Hepatocyte (in vitro differentiated cells): ENCODE measurements at regions not wholly inside any gene's neighbourhood (a gene's known extent, or its start where the extent isn't known, plus 50 kb on each side); places are given as distances from the start of the nearest gene placed in this dataset.
"Not testable (repeated sequence)": the region's sequence is repeated elsewhere in the genome, so short reads cannot be mapped to it uniquely, and the experiment has no call there.

Experiments
- DNase-seq: peaks from one replicate; pipeline ENCODE4 v3.0.0-alpha.2; 2016; ENCODE audit warnings: low spot score
- H2AFZ ChIP-seq: fragments of 200-600 bp; sonication (generic); 2 replicates; pipeline ENCODE4 v1.6.0; 2016; ENCODE audit warnings: antibody characterized with exemption, mild to moderate bottlenecking
- H3K27ac ChIP-seq: fragments of 200-600 bp; sonication (generic); 2 replicates; pipeline ENCODE4 v1.5.1; 2016; ENCODE audit warnings: mild to moderate bottlenecking
- H3K27me3 ChIP-seq: fragments of 200-600 bp; sonication (generic); 2 replicates; pipeline ENCODE4 v1.6.1; 2016
- H3K36me3 ChIP-seq: fragments of 200-600 bp; sonication (generic); replicated peaks from 2 replicates; pipeline ENCODE4 v1.5.1; 2016; ENCODE audit warnings: low read depth; ENCODE audit not compliant: insufficient read depth
- H3K4me1 ChIP-seq: fragments of 200-600 bp; sonication (generic); 2 replicates; pipeline ENCODE4 v1.5.1; 2016; ENCODE audit warnings: mild to moderate bottlenecking, moderate library complexity; ENCODE audit not compliant: insufficient read depth
- H3K4me2 ChIP-seq: fragments of 200-600 bp; sonication (generic); 2 replicates; pipeline ENCODE4 v1.6.0; 2016
- H3K4me3 ChIP-seq: fragments of 200-600 bp; sonication (generic); 2 replicates; pipeline ENCODE4 v1.5.1; 2016; ENCODE audit warnings: mild to moderate bottlenecking
- H3K79me2 ChIP-seq: fragments of 200-600 bp; sonication (generic); 2 replicates; pipeline ENCODE4 v1.6.0; 2017; ENCODE audit warnings: mild to moderate bottlenecking
- H3K9me2 ChIP-seq: fragments of 200-600 bp; sonication (generic); replicated peaks from 2 replicates; pipeline ENCODE4 v1.6.0; 2017; ENCODE audit warnings: mild to moderate bottlenecking; ENCODE audit not compliant: insufficient read depth
- H3K9me3 ChIP-seq: fragments of 200-600 bp; sonication (generic); 2 replicates; pipeline ENCODE4 v1.5.1; 2016; ENCODE audit warnings: low read depth, mild to moderate bottlenecking
- H4K20me1 ChIP-seq: fragments of 200-600 bp; sonication (generic); 2 replicates; pipeline ENCODE4 v1.6.0; 2016; ENCODE audit warnings: mild to moderate bottlenecking; ENCODE audit not compliant: insufficient read depth, poor library complexity, severe bottlenecking
- CTCF ChIP-seq: fragments of 200-600 bp; sonication (generic); IDR thresholded peaks from 2 replicates; pipeline ENCODE4 v1.5.1; 2016; ENCODE audit warnings: antibody characterized with exemption, mild to moderate bottlenecking; ENCODE audit not compliant: poor library complexity
- EZH2 ChIP-seq: fragments of 200-600 bp; sonication (generic); IDR thresholded peaks from 2 replicates; pipeline ENCODE4 v1.6.1; 2016; ENCODE audit warnings: antibody characterized with exemption, mild to moderate bottlenecking, borderline replicate concordance
- EZH2phosphoT487 ChIP-seq: fragments of 200-600 bp; sonication (generic); IDR thresholded peaks from one replicate; pipeline ENCODE4 v1.6.1; 2018; ENCODE audit warnings: antibody characterized with exemption, mild to moderate bottlenecking, low read depth, moderate library complexity; ENCODE audit not compliant: unreplicated experiment, severe bottlenecking
- WGBS: methylation state at CpG from one replicate; pipeline ENCODE4 v1.1.6; 2016; ENCODE audit warnings: low lambda C conversion rate; ENCODE audit errors: missing lambda C conversion rate; 5-methylcytosine and 5-hydroxymethylcytosine counted together

GRCh38 chr15:39260391-39260790, 320.5 kb upstream of the THBS1 start:
- no peaks in the 10 kb centered on the region for H3K4me1 ChIP-seq
- no peak for DNase-seq
- no peaks in the 10 kb centered on the region for H3K79me2 ChIP-seq
- H3K27ac ChIP-seq, result no peak overlapping the region
- H3K36me3 ChIP-seq, result no peaks in the 10 kb centered on the region
- no peak overlapping the region for H3K4me3 ChIP-seq
- H4K20me1 ChIP-seq, result no peaks in the 10 kb centered on the region
- H2AFZ ChIP-seq, result no peak overlapping the region
- no peaks in the 10 kb centered on the region for H3K9me3 ChIP-seq
- H3K9me2 ChIP-seq, result no peaks in the 10 kb centered on the region
- H3K27me3 ChIP-seq, result no peaks in the 10 kb centered on the region
- TF ChIP-seq EZH2phosphoT487 (no peak), CTCF (no peak)
- no peak overlapping the region for H3K4me2 ChIP-seq
- WGBS, result 90% methylated on average over 1 of the region's 1 CpG

GRCh38 chr15:39260791-39261190, 320.1 kb upstream of the THBS1 start:
- no peaks in the 10 kb centered on the region for H3K9me3 ChIP-seq
- no peaks in the 10 kb centered on the region for H3K9me2 ChIP-seq
- H3K79me2 ChIP-seq, result no peaks in the 10 kb centered on the region
- no peak overlapping the region for H3K4me3 ChIP-seq
- no peaks in the 10 kb centered on the region for H3K36me3 ChIP-seq
- no peak overlapping the region for H3K4me2 ChIP-seq
- H2AFZ ChIP-seq, result no peak overlapping the region
- H3K4me1 ChIP-seq, result no peaks in the 10 kb centered on the region
- H4K20me1 ChIP-seq, result no peaks in the 10 kb centered on the region
- no peak for DNase-seq
- H3K27me3 ChIP-seq, result no peaks in the 10 kb centered on the region
- no peak for TF ChIP-seq EZH2phosphoT487
- TF ChIP-seq CTCF, result no peak
- no peak for TF ChIP-seq EZH2
- H3K27ac ChIP-seq, result no peak overlapping the region

- H3K9me3 ChIP-seq, H3K79me2 ChIP-seq, H3K9me2 ChIP-seq, H3K4me1 ChIP-seq, H3K4me2 ChIP-seq, H2AFZ ChIP-seq, DNase-seq, H4K20me1 ChIP-seq, H3K4me3 ChIP-seq, H3K27me3 ChIP-seq, H3K27ac ChIP-seq, H3K36me3 ChIP-seq: not testable (repeated sequence)
- WGBS, result 82% methylated on average over 4 of the region's 4 CpGs
Observed at GRCh38 chr15:39261397-39262183, 319.3 kb upstream of the THBS1 start.

DNA sequence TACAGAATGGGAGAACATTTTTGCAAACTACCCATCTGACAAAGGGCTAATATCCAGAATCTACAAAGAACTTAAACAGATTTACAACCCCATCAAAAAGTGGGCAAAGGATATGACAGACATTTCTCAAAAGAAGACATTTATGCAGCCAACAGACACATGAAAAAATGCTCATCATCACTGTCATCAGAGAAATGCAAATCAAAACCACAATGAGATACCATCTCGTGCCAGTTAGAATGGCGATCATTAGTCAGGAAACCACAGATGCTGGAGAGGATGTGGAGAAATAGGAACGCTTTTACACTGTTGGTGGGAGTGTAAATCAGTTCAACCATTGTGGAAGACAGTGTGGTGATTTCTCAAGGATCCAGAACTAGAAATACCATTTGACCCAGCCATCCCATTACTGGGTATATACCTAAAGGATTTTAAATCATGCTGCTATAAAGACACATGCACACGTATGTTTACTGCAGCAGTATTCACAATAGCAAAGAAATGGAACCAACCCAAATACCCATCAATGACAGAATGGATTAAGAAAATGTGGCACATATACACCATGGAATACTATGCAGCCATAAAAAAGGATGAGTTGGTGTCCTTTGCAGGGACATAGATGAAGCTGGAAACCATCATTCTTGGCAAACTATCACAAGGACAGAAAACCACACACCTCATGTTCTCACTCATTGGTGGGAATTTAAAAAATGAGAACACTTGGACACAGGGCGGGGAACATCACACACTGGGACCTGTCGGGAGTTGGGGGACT, 317.7 kb upstream of the THBS1 start:
- not testable (repeated sequence) for H3K27me3 ChIP-seq, H3K9me2 ChIP-seq, H3K4me3 ChIP-seq, H4K20me1 ChIP-seq, H3K4me2 ChIP-seq, H3K27ac ChIP-seq, H3K79me2 ChIP-seq, H2AFZ ChIP-seq, DNase-seq, H3K36me3 ChIP-seq, H3K4me1 ChIP-seq, H3K9me3 ChIP-seq
- WGBS, result 83% methylated on average over 6 of the region's 6 CpGs
